ENCODE measurements at regions not wholly inside any gene's neighbourhood (a gene's known extent, or its start where the extent isn't known, plus 50 kb on each side); places are given as distances from the start of the nearest gene placed in this dataset.

DNA sequence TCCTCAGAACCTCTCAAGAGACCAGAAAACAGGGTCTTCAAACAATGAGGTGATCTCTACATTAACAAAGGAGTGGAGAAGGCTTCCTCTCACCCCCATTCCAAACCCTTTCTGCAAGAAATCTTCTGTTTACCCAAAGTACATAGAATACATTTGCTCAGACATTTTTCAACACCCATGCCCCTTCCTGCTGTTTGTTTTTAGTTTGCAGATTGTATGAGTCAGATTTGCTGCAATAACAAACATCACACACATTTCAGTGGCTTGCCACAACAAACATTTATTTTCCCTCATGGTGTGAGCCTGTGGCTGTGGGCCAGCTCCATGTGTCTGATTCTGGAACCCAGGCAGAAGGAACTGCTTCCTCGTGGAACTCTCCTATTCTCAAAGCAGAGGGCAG, 68.2 kb upstream of the BAIAP2L1 start:
- ChIA-PET CTCF (ENCODE audit: low intra/inter-chr PET ratio, low total read pairs) (no interaction called here), POLR2A (no interaction called here)
- Histone ChIP-seq H3K79me2 (ENCODE audit: insufficient read depth, low read length) (no peaks in the 10 kb centered on the region), H3K9me3 (ENCODE audit: low read length) (no peaks in the 10 kb centered on the region), H3K27ac (ENCODE audit: extremely low read length, insufficient read depth, low read length) (no peak overlapping the region), H3K36me3 (replicated peaks in 1 of 2; ENCODE audit: control insufficient read depth in 1 of 2, insufficient read depth in 2 of 2, low read length in 2 of 2) (no peaks in the 10 kb centered on the region), H3K4me3 (replicated peaks in 1 of 3; ENCODE audit: insufficient read depth in 1 of 3, low read depth in 2 of 3, low read length in 3 of 3) (no peak overlapping the region), H3K4me1 (ENCODE audit: insufficient read depth, low read length) (no peaks in the 10 kb centered on the region), H3K27me3 (ENCODE audit: control insufficient read depth in 1 of 2, insufficient read depth in 2 of 2, low read length in 2 of 2) (peaks cover 0 to 15% of the 10 kb centered on the region in 2 experiments; a peak in 2 of 5 replicates), H4K20me1 (ENCODE audit: insufficient read depth, low read length) (no peaks in the 10 kb centered on the region), H3K4me2 (ENCODE audit: low read depth, low read length) (no peak overlapping the region), H3K9ac (ENCODE audit: insufficient read depth, low read depth, low read length) (no peak overlapping the region), H2AFZ (ENCODE audit: low read length) (no peak overlapping the region)
- DNase-seq (ENCODE audit: low spot score) (no peak), FAIRE-seq (no peak), ATAC-seq (no peak)
- intact Hi-C loops (cut with micrococcal nuclease; ENCODE audit: unreplicated experiment) (no loop called here), in situ Hi-C loops (cut with HindIII; ENCODE audit: extremely low pct_ligation_motif_present, low pct_unique_long_range_greater_than_20kb) (no loop called here)
- no TSS peak for BruUV-seq (replicated peaks)
- TF ChIP-seq ZNF451 (CRISPR knock-in tag; IDR thresholded peaks at IDR 0.05) = no peak
- TF ChIP-seq ZNF12 (CRISPR knock-in tag; IDR thresholded peaks at IDR 0.05) = peak; percentile 99
- TF ChIP-seq NCOR1 (IDR thresholded peaks at IDR 0.05; ENCODE audit: borderline replicate concordance, low read length) = no peak
- 7% methylated on average over 1 of the region's 1 CpG for WGBS (ENCODE audit: low lambda C conversion rate)

DNA sequence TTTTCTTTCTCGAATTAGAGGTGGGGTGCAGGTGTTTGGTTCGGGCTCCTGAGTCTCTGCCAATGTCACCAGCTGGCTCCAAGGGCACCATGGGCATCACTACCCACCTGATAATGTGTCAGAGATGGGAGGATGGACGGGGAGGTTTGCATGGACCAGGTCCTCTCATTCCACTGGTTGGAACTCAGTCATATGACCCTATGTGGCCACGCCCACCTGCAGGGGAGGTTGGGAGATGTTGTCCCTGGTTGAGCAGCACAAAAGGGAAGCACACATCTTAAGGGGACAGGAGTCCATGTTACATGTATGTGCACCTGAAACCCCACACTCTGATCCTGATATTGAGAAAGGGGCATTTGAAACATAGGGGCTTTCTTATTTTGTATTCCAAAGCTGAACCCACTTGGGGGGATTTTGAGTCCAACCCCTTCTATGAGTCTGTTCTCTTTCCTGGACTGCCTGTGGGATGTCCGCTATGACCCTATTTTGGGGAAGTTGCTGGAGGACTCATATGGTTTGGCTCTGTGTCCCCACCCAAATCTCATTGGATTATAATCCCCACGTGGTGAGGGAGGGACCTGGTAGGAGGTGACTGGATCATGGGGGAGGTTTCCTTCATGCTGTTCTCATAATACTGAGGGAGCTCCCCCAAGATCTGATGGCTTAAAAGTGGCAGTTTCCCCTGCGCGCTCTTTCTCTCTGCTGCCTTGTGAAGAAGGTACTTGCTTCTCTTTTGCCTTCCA, 66.9 kb upstream of the BAIAP2L1 start:
- DNase-seq (ENCODE audit: low spot score) = no peak

More for the DNA sequence above, 66.9 kb upstream of the BAIAP2L1 start:
- H3K27ac ChIP-seq (ENCODE audit: extremely low read length, insufficient read depth, low read length) = no peak overlapping the region
- BruUV-seq (replicated peaks) = no TSS peak
- no peaks in the 10 kb centered on the region for H3K79me2 ChIP-seq (ENCODE audit: insufficient read depth, low read length)
- ChIA-PET CTCF (ENCODE audit: low intra/inter-chr PET ratio, low total read pairs) (no interaction called here), POLR2A (no interaction called here)
- H2AFZ ChIP-seq (ENCODE audit: low read length) = no peak overlapping the region
- intact Hi-C loops (cut with micrococcal nuclease; ENCODE audit: unreplicated experiment) = no loop called here
- WGBS (ENCODE audit: low lambda C conversion rate) = 41% methylated on average over 8 of the region's 8 CpGs
- no peak for FAIRE-seq
- no peak for TF ChIP-seq ZNF567 (CRISPR knock-in tag; IDR thresholded peaks at IDR 0.05; ENCODE audit: borderline replicate concordance)
- no peak for TF ChIP-seq RFXAP (CRISPR knock-in tag; IDR thresholded peaks at IDR 0.05; ENCODE audit: borderline replicate concordance)
- H4K20me1 ChIP-seq (ENCODE audit: insufficient read depth, low read length) = no peaks in the 10 kb centered on the region
- H3K9me3 ChIP-seq (ENCODE audit: low read length) = no peaks in the 10 kb centered on the region
- no peak overlapping the region for H3K4me3 ChIP-seq (replicated peaks in 1 of 3; ENCODE audit: insufficient read depth in 1 of 3, low read depth in 2 of 3, low read length in 3 of 3)
- peaks cover under 1 to 25% of the 10 kb centered on the region in 2 experiments; a peak in 4 of 5 replicates for H3K27me3 ChIP-seq (ENCODE audit: control insufficient read depth in 1 of 2, insufficient read depth in 2 of 2, low read length in 2 of 2)
- no peak overlapping the region for H3K4me2 ChIP-seq (ENCODE audit: low read depth, low read length)
- no peak overlapping the region for H3K9ac ChIP-seq (ENCODE audit: insufficient read depth, low read depth, low read length)
- no peak for ATAC-seq
- no peaks in the 10 kb centered on the region for H3K4me1 ChIP-seq (ENCODE audit: insufficient read depth, low read length)
- in situ Hi-C loops (cut with HindIII; ENCODE audit: extremely low pct_ligation_motif_present, low pct_unique_long_range_greater_than_20kb) = no loop called here
- H3K36me3 ChIP-seq (replicated peaks in 1 of 2; ENCODE audit: control insufficient read depth in 1 of 2, insufficient read depth in 2 of 2, low read length in 2 of 2) = no peaks in the 10 kb centered on the region

Measured in HepG2 (cell line).